ENCODE measurements at regions not wholly inside any gene's neighbourhood (a gene's known extent, or its start where the extent isn't known, plus 50 kb on each side); places are given as distances from the start of the nearest gene placed in this dataset.

DNA sequence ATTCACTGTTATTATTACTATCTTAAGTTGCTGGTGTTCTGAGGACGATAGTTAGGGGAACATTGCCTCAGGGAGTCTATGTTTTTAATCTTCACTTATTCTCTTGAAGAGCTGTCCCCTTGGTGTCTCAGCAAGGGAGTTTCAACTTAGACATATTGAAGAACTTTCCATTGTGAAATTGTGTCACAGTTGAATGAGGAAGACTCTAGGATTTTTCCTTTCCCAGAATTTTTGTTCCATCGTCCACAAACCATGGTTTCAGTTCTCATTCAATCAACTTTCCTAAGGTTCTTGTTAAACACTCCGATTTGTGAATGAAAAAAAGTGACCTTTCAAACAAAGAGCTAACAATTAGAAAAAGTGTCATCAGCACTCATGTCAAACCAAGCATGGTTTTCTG lies 128.3 kb downstream of the GATA3 start:
- no peak for DNase-seq (ENCODE audit: low read depth)
- H3K4me3 ChIP-seq (replicated peaks; ENCODE audit: low read depth, low read length) = no peak overlapping the region
- TF ChIP-seq, protein P1, sequence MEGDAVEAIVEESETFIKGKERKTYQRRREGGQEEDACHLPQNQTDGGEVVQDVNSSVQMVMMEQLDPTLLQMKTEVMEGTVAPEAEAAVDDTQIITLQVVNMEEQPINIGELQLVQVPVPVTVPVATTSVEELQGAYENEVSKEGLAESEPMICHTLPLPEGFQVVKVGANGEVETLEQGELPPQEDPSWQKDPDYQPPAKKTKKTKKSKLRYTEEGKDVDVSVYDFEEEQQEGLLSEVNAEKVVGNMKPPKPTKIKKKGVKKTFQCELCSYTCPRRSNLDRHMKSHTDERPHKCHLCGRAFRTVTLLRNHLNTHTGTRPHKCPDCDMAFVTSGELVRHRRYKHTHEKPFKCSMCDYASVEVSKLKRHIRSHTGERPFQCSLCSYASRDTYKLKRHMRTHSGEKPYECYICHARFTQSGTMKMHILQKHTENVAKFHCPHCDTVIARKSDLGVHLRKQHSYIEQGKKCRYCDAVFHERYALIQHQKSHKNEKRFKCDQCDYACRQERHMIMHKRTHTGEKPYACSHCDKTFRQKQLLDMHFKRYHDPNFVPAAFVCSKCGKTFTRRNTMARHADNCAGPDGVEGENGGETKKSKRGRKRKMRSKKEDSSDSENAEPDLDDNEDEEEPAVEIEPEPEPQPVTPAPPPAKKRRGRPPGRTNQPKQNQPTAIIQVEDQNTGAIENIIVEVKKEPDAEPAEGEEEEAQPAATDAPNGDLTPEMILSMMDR (IDR thresholded peaks at IDR 0.05; ENCODE audit: low read length, missing control alignments) = no peak

DNA sequence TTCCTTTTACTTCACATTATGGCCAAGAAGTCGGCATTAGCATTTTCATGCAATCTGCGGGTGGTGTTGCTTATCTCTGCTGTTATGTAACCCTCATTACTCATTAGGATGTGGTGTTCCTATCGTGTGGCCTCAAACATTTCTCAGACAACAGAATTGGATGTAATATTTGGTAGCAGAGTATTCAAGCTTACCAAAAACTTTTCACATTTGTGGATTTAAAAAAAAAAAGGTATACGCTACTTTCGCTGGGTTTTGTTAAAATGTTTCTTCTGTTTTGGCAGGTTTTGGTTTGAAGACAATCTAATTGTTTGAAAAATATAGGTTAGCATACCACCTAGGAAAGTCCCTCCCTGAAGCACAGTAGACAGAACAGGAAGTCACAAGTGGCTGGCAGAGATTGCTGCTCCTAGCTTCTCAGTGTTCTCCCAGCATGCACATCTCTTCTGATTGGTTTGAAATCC lies 128.8 kb downstream of the GATA3 start:
- H3K4me3 ChIP-seq (replicated peaks; ENCODE audit: low read depth, low read length) = no peak overlapping the region
- peak; percentile 86 for DNase-seq (ENCODE audit: low read depth)
- TF ChIP-seq, protein P1 (IDR thresholded peaks at IDR 0.05; ENCODE audit: low read length, missing control alignments) = no peak

DNA sequence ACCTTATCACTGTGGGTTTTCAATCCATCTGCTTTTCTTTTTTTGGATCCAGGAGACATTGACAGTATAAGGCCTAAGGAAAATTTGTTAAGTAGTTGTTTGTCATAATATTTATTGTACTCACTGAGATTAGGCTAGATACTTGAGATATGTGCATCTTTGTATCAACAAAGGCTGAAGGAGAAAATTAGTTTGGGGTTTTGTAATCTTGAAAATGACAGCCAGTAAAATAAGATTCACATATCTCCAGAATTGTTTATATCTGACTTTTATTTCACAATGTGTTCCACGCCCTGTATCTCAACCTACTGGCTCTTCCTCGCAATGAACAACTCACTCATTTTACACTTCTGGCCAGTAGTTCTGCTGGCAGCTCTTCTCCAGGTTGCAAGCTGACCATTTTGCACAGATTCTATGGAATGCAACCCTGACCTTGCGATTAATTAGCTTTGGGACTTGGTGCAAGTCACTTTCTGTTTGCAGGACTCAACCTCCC lies 132.7 kb downstream of the GATA3 start:
- TF ChIP-seq, protein P1 (IDR thresholded peaks at IDR 0.05; ENCODE audit: low read length, missing control alignments) = no peak
- H3K4me3 ChIP-seq (replicated peaks; ENCODE audit: low read depth, low read length) = no peak overlapping the region
- DNase-seq (ENCODE audit: low read depth) = no peak

DNA sequence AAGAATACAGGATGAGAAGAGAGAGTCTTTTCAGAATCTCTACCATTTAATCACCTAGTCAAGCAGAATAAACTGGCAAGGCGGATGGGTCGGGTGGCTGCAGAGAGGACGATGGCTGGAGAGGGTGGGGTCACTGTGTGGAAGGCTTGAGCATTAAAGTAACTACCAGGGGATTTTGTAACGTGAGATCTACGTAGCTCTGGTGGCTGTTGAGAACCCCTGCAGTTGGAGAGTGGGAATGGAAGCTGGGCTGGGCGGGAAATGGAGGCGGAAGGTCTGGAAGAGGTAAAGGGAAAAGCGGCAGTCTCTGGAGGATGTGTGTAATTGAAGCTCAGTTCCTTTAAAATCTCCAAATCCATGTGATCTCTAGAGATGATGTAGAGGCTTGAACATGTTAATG lies 135.0 kb downstream of the GATA3 start:
- TF ChIP-seq, protein P1 (IDR thresholded peaks at IDR 0.05; ENCODE audit: low read length, missing control alignments) = no peak
- no peak for DNase-seq (ENCODE audit: low read depth)
- H3K4me3 ChIP-seq (replicated peaks; ENCODE audit: low read depth, low read length) = no peak overlapping the region

DNA sequence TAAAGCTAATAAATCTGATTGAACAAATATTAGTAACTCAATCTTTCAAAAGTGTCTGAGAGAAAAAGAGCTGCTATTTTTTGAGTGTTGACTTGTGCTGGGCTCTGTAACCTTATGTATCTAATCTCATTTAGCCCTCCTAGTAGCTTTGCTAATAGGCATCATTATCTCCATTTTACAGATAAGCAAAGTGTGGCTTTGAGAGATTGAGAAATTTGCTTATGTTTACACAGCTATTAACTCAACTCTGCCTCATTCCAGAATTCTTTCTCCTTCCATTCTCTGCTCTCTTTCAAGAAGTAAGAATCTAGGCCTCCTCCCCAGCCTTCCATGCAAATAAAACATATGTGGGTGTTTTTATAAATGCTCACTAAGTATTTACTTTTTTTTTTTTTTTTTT lies 137.8 kb downstream of the GATA3 start:
- H3K4me3 ChIP-seq (replicated peaks; ENCODE audit: low read depth, low read length) = no peak overlapping the region
- DNase-seq (ENCODE audit: low read depth) = no peak
- TF ChIP-seq, protein P1 (IDR thresholded peaks at IDR 0.05; ENCODE audit: low read length, missing control alignments) = no peak

DNA sequence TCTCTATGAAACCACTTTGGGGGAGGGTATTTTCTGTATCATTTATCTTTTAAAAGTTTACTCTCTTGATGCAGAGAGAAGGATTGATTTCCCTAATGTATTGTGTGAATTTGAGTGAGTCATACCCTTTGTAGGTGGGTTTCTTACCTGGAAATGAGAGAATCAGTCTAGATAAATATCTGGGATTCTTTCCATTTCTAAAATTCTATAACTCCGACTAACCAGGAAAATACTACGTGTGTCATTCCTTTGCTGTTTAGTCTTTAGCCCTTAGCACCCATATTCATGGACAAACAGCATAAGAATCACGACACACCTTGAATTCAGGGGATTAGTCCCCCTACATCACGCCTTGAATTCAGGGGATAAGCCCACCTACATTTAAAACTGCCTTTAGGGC lies 139.1 kb downstream of the GATA3 start:
- no peak overlapping the region for H3K4me3 ChIP-seq (replicated peaks; ENCODE audit: low read depth, low read length)
- no peak for DNase-seq (ENCODE audit: low read depth)
- TF ChIP-seq, protein P1 (IDR thresholded peaks at IDR 0.05; ENCODE audit: low read length, missing control alignments) = no peak

DNA sequence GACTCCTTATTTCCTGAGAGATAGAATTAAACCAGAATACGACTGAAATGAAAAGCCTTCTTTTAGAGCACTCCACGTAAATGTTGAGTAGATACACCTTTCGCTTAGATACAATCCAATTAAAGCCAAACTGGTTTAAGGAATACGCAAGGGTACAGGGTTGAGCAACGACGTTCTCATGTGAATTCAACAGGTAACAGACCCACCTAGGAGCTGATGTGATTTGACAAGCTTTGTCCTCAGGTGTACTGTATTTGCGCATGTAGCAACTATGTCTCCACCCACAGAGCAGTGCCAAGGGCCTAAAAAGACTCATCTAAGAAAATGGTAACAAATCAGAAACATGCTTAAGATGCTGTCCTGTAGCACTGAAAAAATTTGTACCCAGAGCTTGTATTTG lies 139.6 kb downstream of the GATA3 start:
- DNase-seq (ENCODE audit: low read depth) = no peak
- TF ChIP-seq, protein P1 (IDR thresholded peaks at IDR 0.05; ENCODE audit: low read length, missing control alignments) = no peak
- H3K4me3 ChIP-seq (replicated peaks; ENCODE audit: low read depth, low read length) = no peak overlapping the region
